Gastroesophageal sphincter (tissue), 4 donors: ENCODE measurements at regions not wholly inside any gene's neighbourhood (a gene's known extent, or its start where the extent isn't known, plus 50 kb on each side); places are given as distances from the start of the nearest gene placed in this dataset.

ENCODE experiments used
- ATAC-seq: fragments of 150-250 bp; one replicate; pipeline ENCODE4 v1.9.1; 2016; ENCODE audit warnings: mild to moderate bottlenecking, moderate library complexity
- H3K27ac ChIP-seq, 4 donors: fragments of 200-600 bp; sonication (generic) in 3 of 4; 1 replicate in 3 of 4; 2 replicates in 1 of 4; pipeline ENCODE4 v1.5.1; 2016 to 2019
- H3K27me3 ChIP-seq: fragments of 200-600 bp; sonication (generic); one replicate; pipeline ENCODE4 v1.5.1; 2019
- H3K36me3 ChIP-seq, 2 donors: fragments of 200-600 bp; sonication (generic); one replicate each; pipeline ENCODE4 v1.5.1; 2019; ENCODE audit warnings: control low read depth in 1 of 2
- H3K4me1 ChIP-seq, 3 donors: fragments of 200-600 bp; sonication (generic); 1 replicate in 2 of 3; 2 replicates in 1 of 3; pipeline ENCODE4 v1.5.1; 2016 to 2019; ENCODE audit warnings: control low read depth in 2 of 3
- H3K4me3 ChIP-seq, 2 donors: fragments of 200-600 bp; sonication (generic); one replicate each; pipeline ENCODE4 v1.5.1; 2019; ENCODE audit warnings: mild to moderate bottlenecking in 1 of 2, moderate library complexity in 1 of 2
- H3K9me3 ChIP-seq, 3 donors: fragments of 200-600 bp; sonication (generic); one replicate each; pipeline ENCODE4 v1.5.1; 2017 to 2019; ENCODE audit warnings: control low read depth in 2 of 3
- EP300 ChIP-seq: sonication (generic); formaldehyde crosslinking; IDR thresholded peaks from one replicate; pipeline ENCODE4 v1.6.1; 2017; ENCODE audit warnings: antibody characterized with exemption, mild to moderate bottlenecking
- POLR2A ChIP-seq, 2 donors: fragments of 450-650 bp; IDR thresholded peaks; one replicate each; pipeline ENCODE4 v1.6.1; 2017; ENCODE audit warnings: antibody characterized with exemption in 2 of 2, mild to moderate bottlenecking in 2 of 2, moderate library complexity in 1 of 2
- POLR2AphosphoS5 ChIP-seq: sonication (generic); formaldehyde crosslinking; IDR thresholded peaks from one replicate; pipeline ENCODE4 v1.6.1; 2017; ENCODE audit warnings: antibody characterized with exemption
- WGBS, 2 donors: methylation state at CpG; one replicate each; pipeline ENCODE4 v1.1.5; 2018; ENCODE audit warnings: low coverage in 1 of 2; 5-methylcytosine and 5-hydroxymethylcytosine counted together
- TF ChIP-seq, protein P1 (sequence below), 4 experiments: fragments of 200-600 bp in 2 of 4; fragments of 450-650 bp in 2 of 4; sonication (generic) in 1 of 4; IDR thresholded peaks; one replicate each; pipeline ENCODE4 v1.5.1; 2017 to 2019; ENCODE audit warnings: antibody characterized with exemption in 4 of 4, mild to moderate bottlenecking in 2 of 4, moderate library complexity in 2 of 4

DNA sequence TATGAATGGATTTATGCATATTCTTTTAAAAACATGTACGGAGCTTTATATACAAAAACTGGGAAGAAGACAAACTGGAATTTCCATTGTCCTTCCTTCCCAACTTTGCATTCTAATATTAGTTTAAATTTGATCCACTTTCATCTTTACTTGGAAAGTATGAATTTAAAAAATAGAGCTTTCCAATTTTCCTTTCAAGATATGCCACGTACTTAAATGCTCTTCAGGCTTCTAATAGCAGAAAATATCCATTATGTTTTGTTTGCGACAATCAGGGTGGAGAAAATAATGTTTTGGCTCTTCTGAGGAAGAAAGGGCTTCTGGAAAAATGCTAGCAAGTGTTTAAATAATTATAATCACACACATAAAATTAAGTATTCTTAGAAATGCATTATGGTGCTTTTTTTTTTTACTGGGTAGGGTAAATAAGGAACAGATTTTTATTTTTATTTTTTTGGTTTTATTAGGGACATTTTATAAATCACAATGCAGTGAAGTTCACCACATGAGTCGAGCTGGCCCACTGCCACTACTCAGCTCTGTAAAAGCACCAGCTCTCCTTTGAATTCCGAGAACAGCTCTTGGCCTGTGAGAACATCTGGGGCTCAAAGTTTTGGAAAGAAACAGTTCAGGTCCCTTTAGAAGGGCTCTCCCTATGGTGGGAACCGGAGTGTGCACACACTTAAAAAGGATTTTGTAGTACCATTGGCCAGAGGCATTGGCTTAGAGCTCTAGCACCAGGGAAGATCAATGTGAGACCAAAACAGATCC, 287.4 kb upstream of the LYPLAL1 start:
- Histone ChIP-seq H3K9me3 (no peaks in the 10 kb centered on the region), H3K27ac (no peak overlapping the region), H3K4me3 (no peak overlapping the region), H3K27me3 (no peaks in the 10 kb centered on the region), H3K4me1 (peaks cover 0 to 22% (median 7%) of the 10 kb centered on the region in 3 donors), H3K36me3 (no peaks in the 10 kb centered on the region)
- WGBS, 2 donors: 33 to 39% methylated on average over 6 of the region's 6 CpGs
- TF ChIP-seq POLR2AphosphoS5 (peak; percentile 17), EP300 (no peak), POLR2A (IDR thresholded peaks at IDR 0.05) (no peak)
- TF ChIP-seq, protein P1, sequence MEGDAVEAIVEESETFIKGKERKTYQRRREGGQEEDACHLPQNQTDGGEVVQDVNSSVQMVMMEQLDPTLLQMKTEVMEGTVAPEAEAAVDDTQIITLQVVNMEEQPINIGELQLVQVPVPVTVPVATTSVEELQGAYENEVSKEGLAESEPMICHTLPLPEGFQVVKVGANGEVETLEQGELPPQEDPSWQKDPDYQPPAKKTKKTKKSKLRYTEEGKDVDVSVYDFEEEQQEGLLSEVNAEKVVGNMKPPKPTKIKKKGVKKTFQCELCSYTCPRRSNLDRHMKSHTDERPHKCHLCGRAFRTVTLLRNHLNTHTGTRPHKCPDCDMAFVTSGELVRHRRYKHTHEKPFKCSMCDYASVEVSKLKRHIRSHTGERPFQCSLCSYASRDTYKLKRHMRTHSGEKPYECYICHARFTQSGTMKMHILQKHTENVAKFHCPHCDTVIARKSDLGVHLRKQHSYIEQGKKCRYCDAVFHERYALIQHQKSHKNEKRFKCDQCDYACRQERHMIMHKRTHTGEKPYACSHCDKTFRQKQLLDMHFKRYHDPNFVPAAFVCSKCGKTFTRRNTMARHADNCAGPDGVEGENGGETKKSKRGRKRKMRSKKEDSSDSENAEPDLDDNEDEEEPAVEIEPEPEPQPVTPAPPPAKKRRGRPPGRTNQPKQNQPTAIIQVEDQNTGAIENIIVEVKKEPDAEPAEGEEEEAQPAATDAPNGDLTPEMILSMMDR (IDR thresholded peaks at IDR 0.05): no peak
- ATAC-seq: no peak

DNA sequence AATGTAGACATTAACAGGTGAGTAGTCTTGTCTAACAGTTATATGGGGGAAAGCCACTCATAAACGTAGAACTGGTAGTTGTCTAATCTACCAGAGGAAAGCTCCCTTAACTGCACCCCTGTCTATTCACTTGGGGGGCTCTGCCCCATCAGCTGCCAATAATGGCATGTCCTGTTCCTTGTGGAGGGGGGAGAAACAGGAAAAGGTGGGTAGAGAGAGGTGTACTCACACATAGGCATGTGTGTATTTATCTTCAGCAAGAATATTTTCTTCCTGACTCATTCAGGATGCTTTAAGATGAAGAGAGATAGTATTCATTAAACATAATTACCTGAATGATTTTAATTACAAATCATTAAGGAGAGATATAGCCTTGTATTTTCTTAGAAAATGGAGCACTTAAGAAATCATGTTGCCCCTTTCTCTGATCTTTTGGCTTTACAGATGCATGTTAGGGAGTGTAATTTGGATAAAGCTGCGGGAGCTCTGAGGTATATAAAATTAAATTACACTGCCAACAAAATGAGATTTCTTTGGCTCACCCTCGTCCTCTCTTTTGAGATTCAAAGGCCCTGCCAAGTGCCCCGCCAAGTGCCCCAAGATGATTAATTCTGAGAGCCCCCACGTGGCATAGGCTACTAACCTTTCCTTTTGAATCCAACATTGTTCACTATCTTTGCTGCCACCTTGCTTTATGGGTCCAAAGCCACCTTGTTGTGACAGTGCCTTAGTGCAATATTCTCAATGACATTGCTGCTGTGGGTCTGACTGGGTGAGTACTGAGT, 286.3 kb upstream of the LYPLAL1 start:
- Histone ChIP-seq H3K27ac (no peak overlapping the region), H3K4me3 (no peak overlapping the region), H3K9me3 (no peaks in the 10 kb centered on the region), H3K4me1 (peaks cover 4 to 30% (median 7%) of the 10 kb centered on the region in 3 donors), H3K36me3 (no peaks in the 10 kb centered on the region), H3K27me3 (no peaks in the 10 kb centered on the region)
- 77 to 94% methylated on average over 2 to 5 of the region's 5 CpGs for WGBS, 2 donors
- ATAC-seq: no peak
- TF ChIP-seq EP300 (no peak), POLR2AphosphoS5 (no peak), POLR2A (IDR thresholded peaks at IDR 0.05) (no peak)
- TF ChIP-seq, protein P1 (IDR thresholded peaks at IDR 0.05): no peak

DNA sequence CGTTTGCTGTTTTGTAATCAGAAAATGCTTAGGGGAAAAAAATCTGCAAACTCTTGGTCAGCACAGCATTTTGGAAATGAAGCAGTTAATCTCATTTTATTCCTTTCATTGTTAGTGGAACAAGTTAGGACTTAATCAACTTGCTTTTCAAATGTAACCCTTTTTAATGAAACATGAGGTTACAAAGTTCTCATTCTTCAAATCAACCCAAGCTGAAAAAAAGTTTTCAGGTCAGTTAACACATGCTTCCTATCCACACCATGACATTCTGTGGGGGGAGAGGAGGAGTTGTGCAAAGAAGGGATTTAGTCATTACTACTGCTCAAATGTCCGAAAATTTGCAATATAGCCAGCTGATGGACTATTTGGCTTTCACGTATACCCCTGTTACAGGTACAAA, 283.2 kb upstream of the LYPLAL1 start:
- ATAC-seq: no peak
- peaks cover 4 to 38% (median 7%) of the 10 kb centered on the region in 3 donors for H3K4me1 ChIP-seq
- H3K27ac ChIP-seq: no peak overlapping the region
- no peaks in the 10 kb centered on the region for H3K36me3 ChIP-seq
- WGBS, 2 donors: 80 to 89% methylated on average over 3 of the region's 3 CpGs
- no peaks in the 10 kb centered on the region for H3K9me3 ChIP-seq
- H3K27me3 ChIP-seq: no peaks in the 10 kb centered on the region
- TF ChIP-seq POLR2AphosphoS5 (no peak), EP300 (no peak), POLR2A (IDR thresholded peaks at IDR 0.05) (no peak)
- TF ChIP-seq, protein P1 (IDR thresholded peaks at IDR 0.05): no peak
- H3K4me3 ChIP-seq: no peak overlapping the region

DNA sequence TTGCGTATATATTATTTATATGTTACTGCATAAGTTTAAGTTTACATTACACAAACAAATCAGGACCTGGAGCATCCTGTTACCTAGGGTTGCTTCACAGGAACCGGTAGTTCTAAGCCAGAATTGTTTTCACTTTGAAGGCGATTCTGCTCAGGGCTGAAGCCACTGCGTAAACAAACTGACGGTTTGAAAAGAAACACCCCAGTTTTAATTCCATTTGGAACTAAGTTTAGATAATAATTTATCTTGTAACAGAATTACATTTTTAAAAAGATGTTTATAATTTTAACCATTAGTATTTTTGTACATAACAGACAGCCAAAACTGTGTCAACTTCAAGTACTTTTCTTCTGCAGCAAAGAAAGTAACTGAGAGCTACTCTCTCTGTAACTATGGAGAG, 282.1 kb upstream of the LYPLAL1 start:
- no peak for TF ChIP-seq POLR2AphosphoS5
- TF ChIP-seq EP300: no peak
- TF ChIP-seq, protein P1 (IDR thresholded peaks at IDR 0.05): no peak
- no peak for TF ChIP-seq POLR2A (IDR thresholded peaks at IDR 0.05)
- no peak for ATAC-seq

More for the DNA sequence above, 282.1 kb upstream of the LYPLAL1 start:
- H3K36me3 ChIP-seq: no peaks in the 10 kb centered on the region
- H3K27me3 ChIP-seq: no peaks in the 10 kb centered on the region
- no peak overlapping the region for H3K4me3 ChIP-seq
- no peaks in the 10 kb centered on the region for H3K9me3 ChIP-seq
- 19 to 30% methylated on average over 5 of the region's 5 CpGs for WGBS, 2 donors
- H3K27ac ChIP-seq: no peak overlapping the region
- H3K4me1 ChIP-seq: peaks cover 0 to 32% (median 4%) of the 10 kb centered on the region in 3 donors
